ENCODE measurements at regions not wholly inside any gene's neighbourhood (a gene's known extent, or its start where the extent isn't known, plus 50 kb on each side); places are given as distances from the start of the nearest gene placed in this dataset.

DNA sequence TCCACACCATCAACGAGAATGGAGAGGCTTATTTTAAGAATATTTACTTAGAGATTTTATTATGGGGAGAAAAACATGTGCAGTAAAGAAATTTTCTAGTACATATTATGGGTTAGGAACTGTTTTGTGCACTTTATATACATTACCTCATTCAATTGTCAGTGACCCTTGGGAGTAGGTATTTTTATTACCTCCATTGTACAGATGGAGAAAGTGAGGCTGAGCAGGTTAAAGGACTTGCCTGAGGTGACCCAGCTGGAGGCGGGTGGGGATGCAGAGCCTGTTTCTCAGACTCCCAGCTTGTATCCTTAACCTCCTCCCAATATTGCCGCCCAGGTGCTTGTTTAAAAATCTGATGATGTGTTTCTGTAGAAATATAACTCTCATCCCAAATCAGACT is 356.7 kb downstream of the HRH4 start:
- no peaks in the 10 kb centered on the region for H3K4me1 Mint-ChIP-seq (ENCODE audit: low read depth in 2 of 2)
- DNase-seq (no peak), ATAC-seq (replicated peaks) (no peak)
- H3K27ac Mint-ChIP-seq, result no peak overlapping the region
- no peaks in the 10 kb centered on the region for H3K9me3 Mint-ChIP-seq
- H3K36me3 Mint-ChIP-seq (ENCODE audit: insufficient read depth), result no peaks in the 10 kb centered on the region
- no peak overlapping the region for H3K4me3 Mint-ChIP-seq
- H3K27me3 Mint-ChIP-seq, result peaks cover 10 to 17% of the 10 kb centered on the region in 2 donors

DNA sequence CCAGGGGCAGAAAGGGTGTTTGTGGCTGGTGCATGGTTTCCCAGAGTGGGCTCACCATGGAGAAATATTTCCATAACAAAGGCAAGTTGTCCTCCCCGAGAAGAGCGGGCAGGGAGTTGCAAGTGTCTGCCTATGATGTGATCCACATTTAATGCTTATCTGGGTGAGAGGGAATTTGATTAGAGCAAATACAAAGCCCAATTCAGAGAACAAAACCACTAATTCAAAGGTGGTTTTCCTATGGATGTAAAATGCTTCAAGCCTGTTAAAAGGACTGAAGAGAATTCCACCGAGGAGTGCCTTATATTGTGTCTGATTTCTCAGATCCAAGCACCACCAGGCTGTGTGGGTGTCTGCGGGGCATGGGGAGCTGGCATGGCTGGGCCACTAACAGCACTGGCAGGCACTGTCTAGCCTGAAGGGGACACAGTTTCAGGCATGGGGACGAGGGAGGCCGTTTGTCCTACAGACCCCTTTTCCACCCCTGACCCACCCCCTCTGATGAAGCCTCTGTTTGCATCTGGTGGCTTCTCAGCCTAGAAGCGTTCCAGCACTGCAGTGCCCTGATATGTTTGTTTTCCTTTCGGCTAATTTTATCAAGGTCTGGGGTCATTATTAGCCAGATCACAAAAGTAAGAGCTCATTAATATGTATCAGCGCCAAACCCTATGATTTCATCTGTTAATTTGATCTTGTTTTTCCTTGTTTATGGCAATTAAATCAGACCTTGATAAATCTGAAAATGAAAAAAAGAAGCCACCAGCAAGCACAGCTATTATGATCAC is 357.3 kb downstream of the HRH4 start:
- Mint-ChIP-seq H3K27me3 (peaks cover 13 to 23% of the 10 kb centered on the region in 2 donors), H3K9me3 (no peaks in the 10 kb centered on the region), H3K27ac (no peak overlapping the region), H3K36me3 (ENCODE audit: insufficient read depth) (no peaks in the 10 kb centered on the region), H3K4me3 (no peak overlapping the region), H3K4me1 (ENCODE audit: low read depth in 2 of 2) (no peaks in the 10 kb centered on the region)
- ATAC-seq (replicated peaks) (no peak), DNase-seq (no peak)

DNA sequence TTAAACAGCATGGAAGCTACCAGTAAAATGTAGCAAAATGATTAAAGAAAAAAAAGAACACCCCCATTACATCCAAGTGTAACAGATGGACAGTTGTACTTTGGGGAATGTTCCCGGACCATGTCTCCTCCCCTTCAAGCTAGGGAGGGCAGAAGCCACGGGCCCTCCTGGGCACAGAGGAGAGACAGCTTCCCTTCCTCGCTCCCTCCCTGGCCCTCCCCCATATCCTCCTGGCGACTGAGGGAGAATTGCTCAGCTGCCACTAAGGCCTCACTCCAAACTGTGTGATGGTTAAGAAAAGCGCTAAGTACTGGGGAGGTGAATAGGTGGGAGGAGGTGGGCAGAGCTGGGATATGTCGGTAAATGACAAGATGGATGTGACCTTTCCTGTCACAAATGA is 358.0 kb downstream of the HRH4 start:
- ATAC-seq (replicated peaks) (no peak), DNase-seq (no peak)
- no peaks in the 10 kb centered on the region for H3K9me3 Mint-ChIP-seq
- no peak overlapping the region for H3K4me3 Mint-ChIP-seq
- peaks cover 12 to 23% of the 10 kb centered on the region in 2 donors for H3K27me3 Mint-ChIP-seq
- no peaks in the 10 kb centered on the region for H3K4me1 Mint-ChIP-seq (ENCODE audit: low read depth in 2 of 2)
- no peak overlapping the region for H3K27ac Mint-ChIP-seq
- H3K36me3 Mint-ChIP-seq (ENCODE audit: insufficient read depth), result no peaks in the 10 kb centered on the region

DNA sequence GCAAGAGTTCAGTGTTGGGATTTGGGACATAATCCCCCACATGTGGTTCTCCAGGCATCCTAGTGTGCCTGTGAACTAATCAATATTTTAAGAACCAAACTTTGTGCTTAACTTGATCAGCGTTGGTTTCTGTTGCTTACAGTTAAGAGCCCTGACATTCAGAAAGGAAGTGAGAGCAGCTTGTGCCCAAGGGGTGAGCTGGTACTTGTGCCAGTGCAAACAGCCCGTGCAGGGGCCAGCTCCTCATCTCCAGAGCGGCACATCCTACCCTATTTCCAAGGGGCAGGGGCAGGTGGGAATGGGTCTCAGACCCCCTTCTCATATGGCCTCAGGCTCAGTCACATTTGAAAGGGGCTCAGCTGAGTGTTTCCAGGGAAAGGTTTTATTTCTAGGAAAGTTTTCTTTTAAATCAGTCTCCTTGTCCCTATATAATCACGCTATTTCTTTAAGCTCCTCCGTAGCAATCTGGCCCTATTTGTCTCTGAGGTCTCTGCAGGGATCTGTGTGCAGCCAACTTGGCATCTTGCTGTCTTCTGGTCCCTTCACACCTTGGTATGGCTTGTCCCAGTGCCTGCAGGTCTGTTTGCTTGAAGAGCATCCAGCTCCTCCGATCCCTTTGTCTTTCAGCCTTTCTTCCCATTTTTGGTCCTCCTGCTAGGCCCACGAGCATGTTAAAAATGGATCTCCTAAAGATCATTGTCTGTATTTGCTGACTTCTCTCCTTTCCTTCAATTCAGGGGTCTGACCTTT is 358.9 kb downstream of the HRH4 start:
- H3K27ac Mint-ChIP-seq, result no peak overlapping the region
- no peaks in the 10 kb centered on the region for H3K9me3 Mint-ChIP-seq
- DNase-seq (no peak), ATAC-seq (replicated peaks) (no peak)
- H3K4me1 Mint-ChIP-seq (ENCODE audit: low read depth in 2 of 2), result no peaks in the 10 kb centered on the region
- no peak overlapping the region for H3K4me3 Mint-ChIP-seq
- no peaks in the 10 kb centered on the region for H3K36me3 Mint-ChIP-seq (ENCODE audit: insufficient read depth)
- peaks cover 8 to 23% of the 10 kb centered on the region in 2 donors for H3K27me3 Mint-ChIP-seq

DNA sequence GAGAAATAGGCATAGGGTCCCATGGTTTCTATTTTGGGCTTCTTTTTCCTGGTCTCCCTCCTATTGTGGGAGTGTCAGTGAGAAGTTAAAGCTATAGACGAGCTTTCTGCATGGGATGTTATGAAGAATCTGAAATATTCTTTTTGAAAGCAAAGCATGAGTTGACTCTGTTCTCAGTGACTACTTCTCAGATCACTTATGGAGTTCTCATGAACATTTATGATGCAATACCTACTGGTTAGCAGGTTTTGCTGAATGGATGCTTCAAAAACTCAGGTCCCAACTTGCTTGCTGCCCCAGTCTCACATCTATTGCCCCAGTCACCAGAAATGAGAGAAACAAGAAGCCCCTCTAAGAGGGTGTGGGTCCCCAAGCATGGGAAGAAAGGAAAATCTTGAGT is 365.0 kb downstream of the HRH4 start:
- DNase-seq (no peak), ATAC-seq (replicated peaks) (no peak)
- Mint-ChIP-seq H3K4me1 (ENCODE audit: low read depth in 2 of 2) (no peaks in the 10 kb centered on the region), H3K27ac (no peak overlapping the region), H3K9me3 (no peaks in the 10 kb centered on the region), H3K4me3 (no peak overlapping the region), H3K36me3 (ENCODE audit: insufficient read depth) (no peaks in the 10 kb centered on the region), H3K27me3 (peaks cover 17 to 23% of the 10 kb centered on the region in 2 donors)

DNA sequence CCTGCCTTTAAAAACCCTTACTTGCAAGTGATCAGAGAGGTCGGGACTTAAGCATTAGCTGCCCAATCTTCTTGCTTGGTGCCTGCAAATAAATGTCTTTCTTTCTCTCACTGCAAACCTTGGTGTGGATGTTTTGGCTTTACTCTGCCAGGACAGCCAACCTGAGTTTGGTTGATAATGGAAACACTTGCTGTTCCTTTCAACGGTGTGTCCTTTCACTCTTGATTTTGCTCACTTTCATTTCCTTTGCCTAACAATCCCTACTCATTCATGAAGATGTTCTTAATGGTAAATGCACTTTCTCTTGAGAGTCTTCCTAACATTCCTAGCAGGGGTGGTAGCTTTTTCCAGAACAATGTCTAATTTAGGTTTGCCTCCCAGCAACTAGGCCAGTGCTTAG is 366.2 kb downstream of the HRH4 start:
- no peaks in the 10 kb centered on the region for H3K36me3 Mint-ChIP-seq (ENCODE audit: insufficient read depth)
- no peak overlapping the region for H3K4me3 Mint-ChIP-seq
- H3K27me3 Mint-ChIP-seq, result peaks cover 23 to 25% of the 10 kb centered on the region in 2 donors
- H3K9me3 Mint-ChIP-seq, result no peaks in the 10 kb centered on the region
- no peaks in the 10 kb centered on the region for H3K4me1 Mint-ChIP-seq (ENCODE audit: low read depth in 2 of 2)
- H3K27ac Mint-ChIP-seq, result no peak overlapping the region
- no peak for DNase-seq
- ATAC-seq (replicated peaks), result no peak

DNA sequence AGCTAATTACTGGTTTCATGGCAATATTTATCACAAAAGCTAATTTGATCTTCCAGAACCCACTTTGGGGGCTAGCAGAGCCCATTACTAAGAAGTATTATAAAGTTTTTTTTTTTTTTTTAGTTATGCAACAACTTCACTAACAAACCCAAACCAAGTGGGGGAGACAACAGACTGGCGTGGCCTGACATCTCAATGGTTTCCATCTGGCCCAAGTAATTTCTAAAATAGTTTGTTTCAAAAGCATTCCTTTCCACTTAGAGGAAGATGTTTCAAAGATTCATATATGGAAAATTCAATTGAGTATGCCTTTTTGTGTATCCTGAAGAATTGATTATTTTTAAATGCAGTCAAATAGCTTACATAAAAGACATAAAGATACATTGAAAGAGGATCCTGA is 367.1 kb downstream of the HRH4 start:
- Mint-ChIP-seq H3K36me3 (ENCODE audit: insufficient read depth) (no peaks in the 10 kb centered on the region), H3K27me3 (peaks cover 15 to 25% of the 10 kb centered on the region in 2 donors), H3K27ac (no peak overlapping the region), H3K4me1 (ENCODE audit: low read depth in 2 of 2) (no peaks in the 10 kb centered on the region), H3K4me3 (no peak overlapping the region), H3K9me3 (no peaks in the 10 kb centered on the region)
- DNase-seq, result no peak
- ATAC-seq (replicated peaks), result no peak

DNA sequence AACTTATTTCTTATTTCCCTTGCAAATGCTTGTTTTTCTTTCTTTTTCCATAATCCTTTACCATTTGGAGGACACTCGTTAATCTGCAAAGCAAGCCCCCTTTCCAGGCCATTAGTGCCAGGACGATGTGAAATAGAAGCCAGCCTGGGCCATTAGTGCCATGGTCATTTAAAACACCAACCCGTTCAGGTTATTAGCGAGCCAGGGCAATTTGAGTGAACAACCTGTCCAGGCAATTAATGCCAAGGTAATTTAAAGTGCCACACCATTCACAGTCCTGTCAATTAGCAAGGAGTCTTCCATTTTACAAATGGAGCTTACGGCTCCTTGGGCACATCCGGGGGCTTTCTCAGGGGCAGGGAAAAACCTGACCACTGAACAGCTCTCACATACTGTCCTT is 370.6 kb downstream of the HRH4 start:
- no peaks in the 10 kb centered on the region for H3K4me1 Mint-ChIP-seq (ENCODE audit: low read depth in 2 of 2)
- H3K27ac Mint-ChIP-seq, result no peak overlapping the region
- DNase-seq, result no peak
- H3K4me3 Mint-ChIP-seq, result no peak overlapping the region
- peaks cover 0 to 2% of the 10 kb centered on the region in 2 donors for H3K9me3 Mint-ChIP-seq
- peaks cover 18 to 24% of the 10 kb centered on the region in 2 donors for H3K27me3 Mint-ChIP-seq
- no peak for ATAC-seq (replicated peaks)
- H3K36me3 Mint-ChIP-seq (ENCODE audit: insufficient read depth), result no peaks in the 10 kb centered on the region

DNA sequence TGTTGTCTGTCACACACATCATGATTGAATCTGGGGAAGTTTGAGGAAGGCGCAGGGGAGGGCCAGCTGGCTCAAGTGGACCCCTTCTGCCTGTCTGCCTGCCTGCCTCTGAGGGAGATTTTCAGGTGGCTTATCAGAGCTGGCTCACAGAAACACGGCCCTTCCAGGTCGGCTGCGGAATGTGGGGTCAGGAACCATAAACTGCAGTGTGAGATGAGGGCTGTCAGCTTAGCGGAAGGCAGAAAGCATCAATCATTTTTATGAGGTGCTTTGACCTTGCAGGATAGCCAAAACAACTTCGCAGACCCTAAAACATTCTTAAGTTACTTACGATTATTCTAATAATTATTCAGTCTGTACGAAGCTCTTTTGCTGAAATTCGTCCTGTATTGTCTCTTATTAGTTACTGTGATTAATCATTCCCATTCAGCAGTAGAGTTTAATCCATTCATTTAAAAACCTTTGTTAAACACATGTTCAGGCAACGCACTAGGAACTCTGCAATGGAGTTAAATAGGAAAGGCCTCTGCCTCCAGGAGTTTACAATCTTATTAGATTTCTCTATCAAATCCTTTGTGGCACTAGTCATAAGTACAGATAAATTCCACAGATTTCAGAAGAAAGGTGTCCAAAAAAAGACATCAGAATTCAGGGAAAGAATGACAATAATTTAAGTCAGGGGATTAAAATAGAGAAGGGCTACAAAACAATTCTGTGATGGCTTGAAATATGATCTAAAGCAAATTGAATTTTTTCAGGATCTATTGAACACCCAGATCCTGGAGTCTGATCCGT is 371.6 kb downstream of the HRH4 start:
- ATAC-seq (replicated peaks), result no peak
- Mint-ChIP-seq H3K27ac (no peak overlapping the region), H3K4me3 (no peak overlapping the region), H3K9me3 (peaks cover 0 to 2% of the 10 kb centered on the region in 2 donors), H3K36me3 (ENCODE audit: insufficient read depth) (no peaks in the 10 kb centered on the region), H3K4me1 (ENCODE audit: low read depth in 2 of 2) (no peaks in the 10 kb centered on the region), H3K27me3 (peaks cover 18 to 24% of the 10 kb centered on the region in 2 donors)
- DNase-seq, result no peak

DNA sequence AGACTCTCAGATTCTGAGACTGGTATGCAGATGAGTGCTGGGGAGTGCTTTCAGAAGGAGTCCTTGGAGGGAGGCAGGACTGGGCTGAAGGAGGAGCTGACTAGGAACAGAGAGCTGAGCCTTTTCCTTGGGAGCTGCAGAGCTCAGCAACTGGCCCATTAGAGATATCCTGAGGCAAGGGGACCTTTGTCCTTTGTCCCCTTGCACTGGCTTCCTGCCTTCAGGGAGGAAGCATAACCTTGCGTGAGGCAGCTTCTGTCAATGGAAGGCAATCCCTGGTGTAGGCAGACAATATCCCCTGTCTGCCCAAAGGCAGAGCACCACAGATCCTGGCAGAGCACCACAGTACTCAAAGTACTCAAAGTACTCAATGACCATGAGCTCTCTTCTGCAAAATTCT is 375.3 kb downstream of the HRH4 start:
- Mint-ChIP-seq H3K27me3 (peaks cover 11 to 13% of the 10 kb centered on the region in 2 donors), H3K27ac (no peak overlapping the region), H3K4me1 (ENCODE audit: low read depth in 2 of 2) (no peaks in the 10 kb centered on the region), H3K36me3 (ENCODE audit: insufficient read depth) (no peaks in the 10 kb centered on the region), H3K4me3 (no peak overlapping the region), H3K9me3 (peaks cover 0 to 2% of the 10 kb centered on the region in 2 donors)
- no peak for ATAC-seq (replicated peaks)
- DNase-seq, result no peak

DNA sequence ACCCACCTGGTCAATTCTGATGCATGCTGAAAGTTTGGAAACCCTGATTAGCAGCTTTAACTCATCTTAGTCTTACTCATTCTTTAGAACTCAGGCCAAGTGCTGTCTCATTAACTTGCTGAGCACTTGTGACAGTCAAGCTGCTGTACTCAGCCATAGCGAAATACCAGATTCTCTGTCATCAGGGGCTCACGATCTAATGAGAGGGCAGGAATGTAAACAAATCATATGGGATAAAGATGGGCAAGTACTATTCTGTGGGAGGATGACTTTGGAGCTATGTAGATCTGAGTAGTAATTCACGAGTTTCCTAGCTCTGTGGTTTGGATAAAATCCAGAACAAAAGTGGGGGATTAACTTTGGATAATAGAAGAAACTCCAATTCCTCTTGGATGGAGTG is 376.6 kb downstream of the HRH4 start:
- H3K4me3 Mint-ChIP-seq, result no peak overlapping the region
- peaks cover 0 to 2% of the 10 kb centered on the region in 2 donors for H3K9me3 Mint-ChIP-seq
- H3K4me1 Mint-ChIP-seq (ENCODE audit: low read depth in 2 of 2), result no peaks in the 10 kb centered on the region
- DNase-seq (no peak), ATAC-seq (replicated peaks) (no peak)
- peaks cover 7 to 11% of the 10 kb centered on the region in 2 donors for H3K27me3 Mint-ChIP-seq
- no peaks in the 10 kb centered on the region for H3K36me3 Mint-ChIP-seq (ENCODE audit: insufficient read depth)
- no peak overlapping the region for H3K27ac Mint-ChIP-seq

DNA sequence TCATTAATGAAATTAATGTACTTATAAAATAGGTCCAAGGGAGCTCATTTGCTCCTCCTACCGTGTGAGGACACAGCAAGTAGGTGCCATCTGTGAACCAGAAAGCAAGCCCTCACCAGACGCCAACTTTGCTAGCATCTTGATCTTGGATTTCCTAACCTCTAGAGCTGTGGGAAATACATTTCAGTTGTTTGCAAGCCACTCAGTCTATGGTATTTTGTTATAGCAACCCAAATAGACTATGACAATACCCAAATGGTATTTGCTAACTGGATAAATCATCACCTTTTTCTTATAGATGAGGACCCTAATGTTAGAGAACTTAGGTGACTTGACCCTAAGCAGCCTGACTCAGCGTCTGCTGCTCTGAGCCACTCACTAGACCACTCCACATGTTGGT is 379.6 kb downstream of the HRH4 start:
- no peak overlapping the region for H3K4me3 Mint-ChIP-seq
- H3K4me1 Mint-ChIP-seq (ENCODE audit: low read depth in 2 of 2), result no peaks in the 10 kb centered on the region
- H3K36me3 Mint-ChIP-seq (ENCODE audit: insufficient read depth), result no peaks in the 10 kb centered on the region

DNA sequence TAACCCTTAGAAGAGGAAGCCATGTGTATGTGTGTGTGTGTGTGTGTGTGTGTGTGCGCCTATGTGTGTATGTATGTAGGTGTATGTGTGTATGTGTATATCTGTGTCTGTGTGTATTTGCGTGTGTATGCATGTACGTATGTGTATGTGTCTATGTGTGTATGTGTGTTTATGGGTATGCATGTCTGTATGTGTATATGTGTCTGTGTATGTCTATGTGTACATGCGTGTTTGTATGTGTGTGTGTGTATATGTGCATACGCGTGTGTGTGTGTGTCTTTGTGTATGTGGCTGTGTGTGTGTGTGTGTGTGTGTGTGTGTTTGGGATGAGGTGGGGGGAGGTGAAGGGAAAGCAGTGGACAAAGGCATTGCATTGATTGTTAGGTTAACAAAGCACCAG is 380.2 kb downstream of the HRH4 start:
- no peak overlapping the region for H3K27ac Mint-ChIP-seq
- DNase-seq (no peak), ATAC-seq (replicated peaks) (no peak)
- no peak overlapping the region for H3K4me3 Mint-ChIP-seq
- H3K27me3 Mint-ChIP-seq, result no peaks in the 10 kb centered on the region
- H3K9me3 Mint-ChIP-seq, result peaks cover 0 to 2% of the 10 kb centered on the region in 2 donors
- no peaks in the 10 kb centered on the region for H3K4me1 Mint-ChIP-seq (ENCODE audit: low read depth in 2 of 2)
- no peaks in the 10 kb centered on the region for H3K36me3 Mint-ChIP-seq (ENCODE audit: insufficient read depth)

More for the DNA sequence above, 379.6 kb downstream of the HRH4 start:
- DNase-seq, result no peak
- ATAC-seq (replicated peaks), result no peak
- Mint-ChIP-seq H3K27ac (no peak overlapping the region), H3K27me3 (peaks cover 0 to 1% of the 10 kb centered on the region in 2 donors), H3K9me3 (peaks cover 0 to 2% of the 10 kb centered on the region in 2 donors)
